Gastroesophageal sphincter (tissue), 3 donors: ENCODE measurements at regions not wholly inside any gene's neighbourhood (a gene's known extent, or its start where the extent isn't known, plus 50 kb on each side); places are given as distances from the start of the nearest gene placed in this dataset.

Experiments
- EP300 ChIP-seq: sonication (generic); formaldehyde crosslinking; IDR thresholded peaks from one replicate; pipeline ENCODE4 v1.6.1; 2017; ENCODE audit warnings: antibody characterized with exemption, mild to moderate bottlenecking
- POLR2A ChIP-seq, 2 donors: fragments of 450-650 bp; IDR thresholded peaks; one replicate each; pipeline ENCODE4 v1.6.1; 2017; ENCODE audit warnings: antibody characterized with exemption in 2 of 2, mild to moderate bottlenecking in 2 of 2, moderate library complexity in 1 of 2
- POLR2AphosphoS5 ChIP-seq: sonication (generic); formaldehyde crosslinking; IDR thresholded peaks from one replicate; pipeline ENCODE4 v1.6.1; 2017; ENCODE audit warnings: antibody characterized with exemption
- TF ChIP-seq, protein P1 (sequence below), 4 experiments: fragments of 200-600 bp in 2 of 4; fragments of 450-650 bp in 2 of 4; sonication (generic) in 1 of 4; IDR thresholded peaks; one replicate each; pipeline ENCODE4 v1.5.1; 2017 to 2019; ENCODE audit warnings: antibody characterized with exemption in 4 of 4, mild to moderate bottlenecking in 2 of 4, moderate library complexity in 2 of 4

- TF ChIP-seq POLR2A (IDR thresholded peaks at IDR 0.05) (no peak), EP300 (no peak), POLR2AphosphoS5 (no peak)
- TF ChIP-seq, protein P1, sequence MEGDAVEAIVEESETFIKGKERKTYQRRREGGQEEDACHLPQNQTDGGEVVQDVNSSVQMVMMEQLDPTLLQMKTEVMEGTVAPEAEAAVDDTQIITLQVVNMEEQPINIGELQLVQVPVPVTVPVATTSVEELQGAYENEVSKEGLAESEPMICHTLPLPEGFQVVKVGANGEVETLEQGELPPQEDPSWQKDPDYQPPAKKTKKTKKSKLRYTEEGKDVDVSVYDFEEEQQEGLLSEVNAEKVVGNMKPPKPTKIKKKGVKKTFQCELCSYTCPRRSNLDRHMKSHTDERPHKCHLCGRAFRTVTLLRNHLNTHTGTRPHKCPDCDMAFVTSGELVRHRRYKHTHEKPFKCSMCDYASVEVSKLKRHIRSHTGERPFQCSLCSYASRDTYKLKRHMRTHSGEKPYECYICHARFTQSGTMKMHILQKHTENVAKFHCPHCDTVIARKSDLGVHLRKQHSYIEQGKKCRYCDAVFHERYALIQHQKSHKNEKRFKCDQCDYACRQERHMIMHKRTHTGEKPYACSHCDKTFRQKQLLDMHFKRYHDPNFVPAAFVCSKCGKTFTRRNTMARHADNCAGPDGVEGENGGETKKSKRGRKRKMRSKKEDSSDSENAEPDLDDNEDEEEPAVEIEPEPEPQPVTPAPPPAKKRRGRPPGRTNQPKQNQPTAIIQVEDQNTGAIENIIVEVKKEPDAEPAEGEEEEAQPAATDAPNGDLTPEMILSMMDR (IDR thresholded peaks at IDR 0.05): no peak
Measured at GRCh38 chr11:70511345-70511744, 113.0 kb downstream of the CTTN start.
